AG08396 (cell line): ENCODE measurements at regions not wholly inside any gene's neighbourhood (a gene's known extent, or its start where the extent isn't known, plus 50 kb on each side); places are given as distances from the start of the nearest gene placed in this dataset.

ENCODE experiments used
- DNase-seq: peaks from one replicate; pipeline ENCODE4 v3.0.0; 2012; ENCODE audit warnings: low spot score, mixed read lengths

DNA sequence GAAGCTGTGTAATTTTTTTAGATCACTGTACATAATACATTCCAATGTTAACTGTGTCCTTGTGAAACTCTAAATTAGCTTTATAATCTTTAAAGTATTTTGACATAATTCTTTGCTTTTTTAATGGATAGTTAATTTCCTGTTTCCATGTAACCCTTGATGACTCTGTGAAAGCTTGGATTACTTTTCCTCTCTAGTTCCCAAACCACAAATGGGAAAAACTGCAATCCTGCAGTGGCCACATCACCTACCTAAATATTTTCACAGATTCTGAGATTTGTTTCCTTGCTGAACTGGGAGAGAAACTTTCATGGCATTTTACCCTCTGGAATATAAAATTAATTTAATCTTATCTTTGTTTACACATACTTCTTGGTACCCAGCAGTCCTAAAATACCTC lies 161.6 kb upstream of the CCDC68 start:
- DNase-seq, result no peak

DNA sequence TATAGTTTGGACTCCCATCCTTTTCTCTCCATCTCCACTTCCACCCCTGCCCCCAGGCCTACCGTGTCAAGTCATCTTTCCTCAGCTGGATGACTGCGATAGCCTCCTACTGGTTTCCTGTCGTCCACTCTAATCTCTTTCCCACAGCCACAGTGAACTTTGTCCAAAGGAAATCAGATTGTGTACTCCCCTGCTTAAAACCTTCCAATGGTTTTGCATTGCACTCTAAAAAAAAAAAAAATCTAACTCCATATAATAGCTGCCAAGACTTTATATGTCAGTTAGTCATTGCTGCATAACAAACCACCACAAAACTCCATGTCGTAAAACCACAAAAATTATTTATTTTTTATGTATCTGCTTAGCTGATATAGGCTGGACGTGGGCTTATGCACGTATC lies 160.2 kb upstream of the CCDC68 start:
- DNase-seq, result no peak

DNA sequence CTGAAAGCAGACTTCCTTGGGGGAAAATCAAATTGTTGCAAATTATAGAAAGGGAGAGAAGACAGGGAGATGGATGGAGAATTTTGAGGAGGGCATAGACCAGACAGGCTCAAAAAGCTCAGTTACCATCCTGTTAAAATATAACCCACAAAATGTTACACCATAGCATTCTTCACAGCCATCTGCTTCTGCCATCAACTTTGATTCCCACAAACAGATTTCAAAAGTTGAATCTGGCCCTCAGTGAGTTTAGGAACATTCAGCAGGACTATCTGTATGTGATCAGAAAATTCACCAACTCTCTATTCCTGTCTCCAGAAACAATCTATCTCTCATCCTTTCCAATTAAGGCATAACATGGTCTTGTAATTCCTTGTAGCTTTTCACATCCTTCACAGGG lies 159.8 kb upstream of the CCDC68 start:
- no peak for DNase-seq

DNA sequence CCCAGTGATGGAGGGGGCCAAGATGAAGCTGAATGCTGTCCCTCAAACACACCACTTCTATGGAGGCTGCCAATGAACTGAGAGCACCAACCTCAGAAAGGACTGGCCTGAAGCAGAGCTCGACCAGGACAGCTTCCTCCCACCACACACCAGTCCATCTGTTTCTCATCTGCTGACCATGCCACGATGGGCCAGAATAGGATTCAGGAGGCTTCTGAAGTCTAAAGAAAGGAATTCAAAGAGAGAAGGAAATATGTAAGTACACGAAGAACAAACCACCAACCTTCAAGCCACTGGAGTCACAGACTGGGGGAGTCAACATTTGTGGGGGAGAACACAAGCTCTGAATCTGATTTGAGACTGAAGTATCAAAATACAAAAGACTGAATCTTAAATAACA lies 157.6 kb upstream of the CCDC68 start:
- DNase-seq, result no peak

DNA sequence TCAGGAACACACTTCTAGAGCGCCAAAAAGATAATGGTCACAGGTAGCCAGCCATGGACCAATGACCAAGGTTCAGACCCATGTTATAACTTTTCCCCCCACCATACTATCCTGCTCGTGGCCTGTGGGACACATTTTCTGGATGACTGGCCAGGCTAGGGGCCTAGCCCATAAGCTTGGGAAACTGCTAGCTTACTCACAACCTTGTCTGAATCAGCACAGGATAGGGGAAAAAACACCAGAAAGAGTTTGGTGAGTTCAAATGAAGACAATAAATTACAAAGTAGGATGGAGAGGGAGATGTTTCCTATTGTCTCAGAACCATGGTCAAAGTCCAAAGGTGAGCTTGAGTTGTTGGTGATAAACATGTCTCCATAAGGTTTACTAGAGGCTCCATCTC lies 156.3 kb upstream of the CCDC68 start:
- DNase-seq, result no peak

DNA sequence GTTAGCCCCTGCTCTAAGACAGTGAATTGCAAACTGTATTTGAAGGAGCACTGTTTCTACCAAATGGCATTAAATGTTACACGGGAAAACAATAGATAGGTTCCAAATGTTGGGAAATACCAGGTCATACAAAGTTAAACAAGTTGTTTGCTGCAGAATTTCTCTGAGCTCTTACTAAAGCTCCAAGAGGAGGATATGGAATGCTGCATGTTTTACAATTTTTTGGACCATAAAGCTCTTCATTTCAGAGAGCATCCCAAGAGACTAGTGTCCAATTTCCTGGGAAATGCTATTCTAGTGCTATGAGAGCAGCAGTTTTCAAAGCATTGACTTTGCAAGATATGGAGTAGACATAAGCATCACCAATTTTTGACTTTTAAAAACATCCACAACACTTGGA lies 155.6 kb upstream of the CCDC68 start:
- no peak for DNase-seq

DNA sequence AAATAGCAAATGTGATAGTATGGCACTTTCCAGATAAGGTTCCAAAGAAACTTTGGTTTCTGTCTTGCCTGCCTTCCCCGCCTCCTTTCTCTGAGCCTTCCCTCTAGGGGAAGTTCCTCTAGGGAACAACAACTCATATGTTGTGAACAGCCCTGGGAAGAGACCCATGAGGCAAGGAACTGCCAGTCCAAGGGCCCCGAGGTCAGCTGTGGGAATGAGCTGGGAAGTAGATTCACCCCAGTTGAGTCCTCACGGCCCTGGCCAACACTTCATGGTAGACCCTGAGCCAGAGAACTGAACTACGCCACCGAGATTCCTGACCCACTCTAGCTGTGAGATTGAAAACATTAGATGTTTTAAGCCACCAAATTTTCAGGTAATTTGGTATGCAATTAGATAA lies 154.5 kb upstream of the CCDC68 start:
- DNase-seq, result no peak

DNA sequence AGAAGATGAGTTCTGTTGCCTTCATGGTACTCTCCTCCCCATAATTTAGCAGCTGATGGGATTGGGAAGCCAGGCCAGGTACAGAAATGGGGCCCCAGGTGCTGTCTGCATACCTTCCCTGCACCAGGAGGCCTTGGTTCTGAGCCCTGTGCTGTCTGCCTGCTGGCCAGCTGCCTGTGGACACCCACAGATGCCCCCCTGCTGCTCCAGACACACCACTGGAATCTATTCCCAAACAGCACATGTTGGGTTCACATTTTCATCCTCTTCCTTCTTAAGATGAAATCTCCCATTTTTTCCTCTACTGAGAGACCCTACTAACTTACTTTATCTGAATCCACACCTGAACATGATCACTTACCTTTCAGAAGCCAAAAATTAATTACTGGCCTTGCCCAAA lies 152.0 kb upstream of the CCDC68 start:
- DNase-seq, result no peak

DNA sequence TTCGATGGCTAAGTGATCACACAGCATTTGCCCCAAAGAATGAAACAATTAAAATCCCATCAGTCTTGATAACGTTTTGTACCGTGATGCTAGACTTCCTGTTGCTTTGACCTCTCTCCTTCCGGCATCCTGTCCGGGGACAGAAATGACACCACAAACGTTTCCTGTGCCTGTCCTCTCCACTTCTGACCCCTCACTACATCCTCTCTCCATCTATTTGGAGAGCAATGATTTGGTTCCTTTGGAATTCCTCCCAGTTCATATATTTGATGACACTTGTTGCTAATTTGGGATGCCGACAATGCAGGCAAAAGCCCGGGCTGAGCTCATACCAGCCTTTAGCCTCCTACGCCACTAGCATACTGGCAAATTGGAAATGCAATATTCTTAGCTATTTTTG lies 151.2 kb upstream of the CCDC68 start:
- no peak for DNase-seq

DNA sequence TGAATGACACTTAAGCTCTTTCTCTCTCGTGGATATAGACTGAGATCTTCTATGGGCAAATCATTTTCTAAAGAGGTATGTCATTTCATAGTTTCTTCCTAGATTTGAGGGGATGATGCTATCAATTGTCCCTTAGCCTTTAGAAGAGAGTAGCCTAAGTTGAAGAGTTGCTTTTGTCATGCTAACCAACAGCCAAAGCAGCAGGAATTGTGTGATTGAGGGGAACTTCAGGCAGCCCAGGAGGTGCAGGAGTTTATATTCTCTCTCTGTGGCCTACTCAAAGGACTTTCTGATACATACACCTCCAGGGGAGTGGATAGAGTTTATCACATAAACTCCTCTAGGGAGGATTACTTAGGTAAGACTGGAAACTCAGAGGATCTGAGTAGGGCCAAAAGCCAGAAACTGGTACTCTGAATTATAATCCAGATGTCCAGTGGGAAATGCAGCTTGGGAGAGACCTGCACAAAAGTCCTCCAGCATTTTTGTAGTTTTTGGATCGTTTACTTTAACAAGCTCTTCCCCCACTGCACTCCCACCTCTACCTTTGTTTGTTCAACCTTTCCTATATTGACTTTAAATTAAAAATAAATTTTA lies 150.7 kb upstream of the CCDC68 start:
- no peak for DNase-seq

DNA sequence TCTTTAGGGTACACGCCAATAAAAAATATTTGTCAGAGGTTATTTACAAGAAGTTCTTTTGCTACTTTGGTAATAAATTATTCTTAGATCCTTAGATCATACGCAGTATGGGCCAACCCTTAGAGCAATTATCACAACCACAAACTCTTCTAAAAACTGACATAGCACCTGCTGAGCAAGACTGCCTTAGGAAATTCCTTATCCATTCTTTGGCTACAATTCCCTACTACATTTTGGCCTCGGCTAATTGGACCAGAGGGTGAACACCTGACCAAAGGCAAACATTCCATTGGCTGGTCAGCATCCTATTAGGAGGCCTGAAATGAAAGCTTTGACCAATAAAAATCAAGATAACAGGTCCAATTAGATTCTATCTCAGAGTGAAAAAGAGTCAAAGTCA lies 147.6 kb upstream of the CCDC68 start:
- no peak for DNase-seq

DNA sequence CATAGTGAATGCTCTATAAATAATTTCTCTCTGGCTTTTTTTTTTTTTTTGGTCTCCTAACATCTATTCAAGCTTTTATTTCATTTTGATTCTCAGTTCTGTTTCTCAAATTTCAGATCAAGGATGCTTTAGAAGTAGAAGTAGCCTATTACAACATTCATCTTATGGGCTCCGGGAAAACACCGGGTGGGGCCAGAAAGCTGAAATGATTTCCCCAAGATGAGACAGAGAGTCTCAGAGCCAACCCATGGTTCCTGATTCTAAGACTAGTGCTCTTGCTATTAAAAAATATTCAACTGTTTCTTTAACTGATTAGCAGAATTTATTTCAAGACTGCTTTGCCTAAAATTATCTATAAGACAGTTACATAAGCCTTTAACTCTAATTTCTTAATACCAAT lies 147.2 kb upstream of the CCDC68 start:
- no peak for DNase-seq

DNA sequence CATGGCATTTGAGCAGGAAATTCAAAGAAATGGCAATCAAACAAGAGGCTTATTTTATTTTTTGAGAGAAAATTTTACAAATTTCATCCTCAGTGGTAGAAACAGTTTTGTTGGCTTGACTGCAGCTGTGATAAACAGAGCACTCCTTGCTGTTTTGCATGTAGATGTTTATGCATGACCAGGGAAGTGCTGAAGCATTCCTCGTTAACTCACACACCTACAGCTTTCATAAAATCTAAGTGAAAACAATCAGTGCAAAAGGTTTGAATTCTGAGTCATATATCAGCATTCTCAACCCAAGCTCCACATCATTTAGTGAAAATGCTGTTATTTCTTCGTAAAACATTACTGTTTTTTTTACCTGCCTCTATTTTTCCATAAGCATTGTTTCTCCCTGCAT lies 146.6 kb upstream of the CCDC68 start:
- no peak for DNase-seq

DNA sequence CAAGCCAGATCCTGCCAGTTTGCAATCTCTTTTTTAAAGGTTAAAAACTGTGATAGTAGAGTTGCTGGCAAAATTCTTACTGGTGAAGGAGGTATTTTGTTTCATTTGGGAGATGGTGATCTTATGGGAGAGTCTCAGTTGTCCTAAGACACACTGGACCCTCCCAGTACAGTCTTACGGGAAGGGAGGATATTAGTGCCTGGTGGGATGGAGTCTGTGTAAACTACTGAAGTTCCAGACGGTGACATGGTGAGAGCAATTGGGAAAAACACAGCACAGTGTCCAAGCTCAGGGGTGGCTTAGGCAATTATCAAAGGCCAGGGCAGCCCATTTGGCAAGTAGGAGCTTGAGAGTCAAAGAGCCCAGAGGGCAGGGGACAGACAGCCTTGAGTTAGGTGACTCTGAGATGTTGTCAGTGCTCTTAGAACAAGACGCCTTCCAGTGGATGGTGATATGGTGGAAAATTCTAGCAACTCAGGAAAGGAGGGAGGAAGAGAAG lies 143.7 kb upstream of the CCDC68 start:
- no peak for DNase-seq

DNA sequence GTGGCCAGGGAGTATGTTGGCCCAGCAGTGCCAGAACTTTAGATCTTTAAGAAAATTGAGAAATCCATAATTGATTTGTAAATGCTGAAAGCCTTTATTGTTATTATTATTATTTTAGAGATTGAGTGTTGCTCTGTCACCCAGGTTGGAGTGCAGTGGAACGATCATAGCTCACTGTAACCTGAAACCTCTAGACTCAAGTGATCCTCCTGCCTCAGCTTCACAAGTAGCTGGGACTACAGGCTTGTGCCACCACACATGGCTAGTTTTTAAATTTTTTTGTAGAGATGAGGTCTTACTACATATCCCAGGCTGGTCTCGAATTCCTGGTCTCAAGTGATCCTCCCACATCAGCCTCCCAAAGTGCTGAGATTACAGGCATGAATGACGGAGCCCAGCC lies 143.2 kb upstream of the CCDC68 start:
- no peak for DNase-seq

DNA sequence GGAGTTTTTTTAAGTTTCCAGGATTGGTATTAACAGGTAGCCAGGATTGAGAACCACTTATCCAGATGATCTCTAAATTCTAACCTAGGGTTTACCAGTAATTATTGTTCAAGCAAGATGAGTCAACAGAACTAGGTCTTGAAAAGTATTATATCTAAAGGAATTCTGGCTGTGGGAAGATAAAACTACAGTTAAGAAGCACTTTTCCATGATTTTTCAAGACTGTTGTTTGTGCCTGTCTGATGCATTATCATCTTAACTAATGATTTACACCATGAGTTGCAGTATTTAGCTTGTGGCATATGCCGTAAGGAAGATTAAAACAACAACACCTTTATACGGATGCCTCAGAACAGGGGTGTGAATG lies 142.2 kb upstream of the CCDC68 start:
- no peak for DNase-seq

DNA sequence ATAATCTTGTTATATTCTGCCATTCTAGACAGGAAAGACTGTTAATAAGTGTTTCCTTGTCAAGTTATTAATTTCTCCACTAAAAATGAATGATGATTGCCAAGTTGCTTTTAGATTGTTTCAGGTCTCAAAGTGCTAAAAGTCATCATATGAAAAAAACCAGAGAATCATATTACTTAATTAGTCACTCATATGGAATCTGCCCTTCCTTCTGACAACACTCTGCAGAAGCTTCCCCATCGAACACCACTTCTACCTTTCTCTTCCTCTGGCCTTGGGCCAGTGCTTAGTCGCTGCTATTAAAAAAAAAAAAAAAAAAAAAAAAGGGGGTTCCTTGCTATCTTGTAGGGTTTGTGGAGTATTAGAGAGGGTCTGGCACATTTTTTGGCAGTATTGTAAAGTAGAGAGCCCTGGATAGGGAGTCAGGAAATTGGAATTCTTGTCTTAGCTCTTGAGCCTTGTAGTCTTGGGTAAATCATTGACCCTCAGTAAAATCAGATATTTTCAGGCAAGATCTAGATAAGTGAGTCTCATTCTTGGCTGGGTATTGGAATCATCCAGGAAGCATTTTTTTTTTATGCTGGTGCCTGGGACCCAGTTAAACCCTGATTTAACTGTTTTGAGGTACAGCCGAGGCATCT lies 141.7 kb upstream of the CCDC68 start:
- DNase-seq, result no peak

DNA sequence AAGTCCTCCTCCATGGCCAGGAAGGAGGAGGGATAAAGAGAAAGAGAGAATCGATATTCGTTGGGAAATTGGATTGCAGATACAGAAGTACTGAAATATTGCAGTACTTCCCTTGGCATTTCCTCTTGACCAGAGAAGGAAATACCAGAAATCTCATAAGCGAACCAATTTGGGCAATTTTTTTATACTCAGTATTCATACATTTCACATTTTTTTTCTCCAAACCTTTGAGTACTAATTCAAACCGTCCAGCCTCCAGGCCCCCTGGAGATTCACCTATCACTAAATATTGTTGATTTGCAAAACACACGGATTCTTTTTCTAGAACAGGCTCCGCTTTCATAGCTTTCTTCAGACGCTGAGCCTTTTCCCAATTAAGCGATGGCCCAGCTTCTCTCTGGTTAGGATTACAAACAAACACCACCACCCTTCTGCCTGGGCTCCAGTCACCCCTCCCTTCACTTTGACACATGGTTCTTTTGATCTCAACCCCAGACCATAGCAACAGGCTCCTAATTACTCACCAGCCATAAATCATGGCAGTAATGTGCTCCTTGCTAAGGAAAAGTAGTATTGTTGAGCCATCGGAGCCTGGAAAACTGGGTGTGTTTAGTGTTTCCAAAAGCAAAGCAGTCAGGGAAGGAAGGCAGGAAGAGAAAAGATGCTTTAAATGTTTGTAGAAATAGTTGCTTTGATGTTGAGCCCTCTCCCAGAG lies 138.4 kb upstream of the CCDC68 start:
- no peak for DNase-seq

DNA sequence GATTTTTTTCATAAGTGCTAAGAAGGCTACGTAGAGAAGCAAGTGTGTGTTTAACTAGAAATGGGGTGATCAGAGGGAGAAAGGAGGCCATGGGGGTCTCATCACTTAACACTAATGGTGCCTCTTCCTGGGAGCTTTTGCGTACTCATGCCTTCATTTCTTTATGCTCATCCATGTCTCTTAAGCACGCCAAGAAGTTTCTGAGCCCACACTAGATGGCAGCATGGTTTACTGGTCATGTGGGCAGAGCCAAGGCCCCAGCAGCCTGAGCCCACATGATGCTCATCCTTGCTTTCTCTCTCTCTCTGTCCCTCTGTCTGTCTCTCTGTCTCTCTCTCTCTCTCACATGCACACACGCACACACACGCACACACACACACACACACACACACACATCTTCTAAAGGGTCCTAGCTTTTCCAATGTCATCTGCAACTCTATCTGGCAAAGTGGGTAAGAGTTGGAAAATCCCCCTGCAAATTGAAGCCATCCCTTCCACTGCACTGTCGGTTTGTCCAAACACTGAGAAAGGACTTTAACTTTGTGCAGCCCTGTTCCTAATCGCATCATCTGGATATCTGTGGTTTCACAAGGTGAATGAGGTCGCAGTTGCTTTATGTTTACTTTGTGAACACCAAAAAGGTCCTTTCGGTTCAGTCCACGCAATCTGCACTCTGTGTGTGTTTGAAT lies 137.1 kb upstream of the CCDC68 start:
- DNase-seq, result peak; percentile 44

DNA sequence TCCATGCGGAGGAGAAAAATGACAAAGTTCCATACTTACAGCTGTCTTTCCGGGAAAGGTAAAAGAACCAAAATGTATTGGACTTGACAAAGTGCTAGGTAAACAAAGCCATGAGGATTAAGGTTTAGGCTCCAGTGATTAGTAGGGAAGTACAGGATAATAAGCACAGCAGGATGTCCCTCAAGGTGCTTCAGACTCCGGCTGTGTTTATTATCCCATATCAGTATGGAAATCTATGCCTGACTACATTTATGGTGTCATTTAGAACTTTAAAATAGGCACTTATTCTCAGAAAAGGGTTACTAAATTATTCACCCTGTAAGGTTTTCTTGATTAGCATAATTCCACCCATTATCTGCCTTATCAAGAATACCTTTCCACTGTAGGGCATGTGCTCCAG lies 136.3 kb upstream of the CCDC68 start:
- no peak for DNase-seq

DNA sequence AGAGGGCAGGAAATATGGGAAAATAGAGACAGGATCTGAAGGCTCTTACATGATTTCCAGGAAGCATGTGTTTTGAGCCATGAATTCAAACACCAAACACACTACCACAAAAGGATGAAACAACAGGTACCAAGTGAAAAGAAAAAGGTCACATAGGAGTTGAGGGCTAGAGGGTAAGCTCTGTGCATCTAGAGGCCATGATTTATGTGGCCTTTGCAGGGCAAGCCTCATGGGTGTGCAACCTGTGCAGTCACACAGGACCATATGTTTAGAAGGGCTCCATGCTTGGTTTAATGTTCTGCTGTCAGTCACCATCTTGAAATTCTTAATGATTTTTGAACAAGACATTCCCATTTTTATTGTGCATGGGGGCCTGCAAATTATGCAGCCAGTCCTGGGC lies 134.5 kb upstream of the CCDC68 start:
- no peak for DNase-seq

DNA sequence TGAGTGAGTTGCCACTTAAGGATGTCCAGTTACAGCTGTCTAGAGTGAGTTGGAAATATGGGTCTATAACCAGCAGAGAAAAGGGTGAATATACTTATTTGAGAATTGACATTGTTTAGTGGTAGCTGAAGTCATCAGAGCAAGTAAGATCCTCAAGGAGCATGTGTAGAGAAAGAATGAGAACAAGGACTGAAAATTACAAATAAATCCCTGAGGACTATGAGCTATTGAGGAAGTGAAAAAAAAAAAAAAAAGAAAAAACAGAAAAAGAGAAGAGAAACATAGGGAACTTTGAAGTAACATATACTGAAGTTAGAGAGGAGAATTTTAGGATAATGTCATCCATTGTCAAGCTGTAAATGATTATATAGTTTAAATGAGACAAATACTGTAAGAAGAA lies 134.0 kb upstream of the CCDC68 start:
- no peak for DNase-seq

DNA sequence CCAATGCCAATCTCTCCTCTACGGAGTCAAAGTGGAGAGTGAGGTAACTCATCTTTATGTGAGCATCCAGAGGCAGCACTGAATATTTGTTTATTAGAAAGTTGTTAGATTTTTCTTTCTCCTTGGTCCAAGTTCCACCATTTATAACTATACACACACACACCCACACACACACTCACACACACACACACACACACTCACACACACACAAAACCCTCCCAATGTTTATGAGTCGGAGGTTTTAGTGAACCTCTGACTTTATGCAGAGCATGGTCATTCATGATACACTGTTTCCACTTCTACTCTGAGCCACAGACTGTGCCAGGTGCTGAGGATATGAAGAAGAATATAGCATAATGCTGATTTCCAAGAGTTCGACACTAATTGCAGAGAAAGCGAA lies 132.9 kb upstream of the CCDC68 start:
- no peak for DNase-seq
